Activated naive CD8-positive, alpha-beta T cell treated with anti-CD3 and anti-CD28 coated beads, Interleukin-2, amount 10 ng/mL, durations not matched to agents 7 days and 5 days (primary cell): ENCODE measurements at regions not wholly inside any gene's neighbourhood (a gene's known extent, or its start where the extent isn't known, plus 50 kb on each side); places are given as distances from the start of the nearest gene placed in this dataset.

Experiments
- ATAC-seq: fragments of 150-1000 bp; cut with Tn5 transposase; one replicate; pipeline ENCODE4 v1.10.0; 2021; ENCODE audit warnings: low read depth, moderate library complexity
- POLR2A ChIA-PET: fragments of 350-600 bp; sonication (Branson Sonifier 250); formaldehyde crosslinking; loops from one replicate; lab custom pipeline; 2021; ENCODE audit warnings: antibody characterized with exemption; lab: Charles Lee
- DNase-seq: peaks from one replicate; pipeline ENCODE4 v3.0.0; 2021
- H3K27ac Mint-ChIP-seq: one replicate; pipeline ENCODE4 v1.8.0; 2022; ENCODE audit warnings: mild to moderate bottlenecking, mixed read lengths
- H3K27me3 Mint-ChIP-seq: one replicate; pipeline ENCODE4 v1.8.0; 2022; ENCODE audit warnings: mild to moderate bottlenecking, moderate library complexity, mixed read lengths
- H3K36me3 Mint-ChIP-seq: one replicate; pipeline ENCODE4 v1.8.0; 2021; ENCODE audit warnings: mild to moderate bottlenecking, mixed read lengths
- H3K4me1 Mint-ChIP-seq: one replicate; pipeline ENCODE4 v1.8.0; 2021; ENCODE audit warnings: mixed read lengths
- H3K4me3 Mint-ChIP-seq: one replicate; pipeline ENCODE4 v1.8.0; 2022; ENCODE audit warnings: mild to moderate bottlenecking, moderate library complexity, mixed read lengths
- H3K9me3 Mint-ChIP-seq: one replicate; pipeline ENCODE4 v1.8.0; 2021; ENCODE audit warnings: mixed read lengths

DNA sequence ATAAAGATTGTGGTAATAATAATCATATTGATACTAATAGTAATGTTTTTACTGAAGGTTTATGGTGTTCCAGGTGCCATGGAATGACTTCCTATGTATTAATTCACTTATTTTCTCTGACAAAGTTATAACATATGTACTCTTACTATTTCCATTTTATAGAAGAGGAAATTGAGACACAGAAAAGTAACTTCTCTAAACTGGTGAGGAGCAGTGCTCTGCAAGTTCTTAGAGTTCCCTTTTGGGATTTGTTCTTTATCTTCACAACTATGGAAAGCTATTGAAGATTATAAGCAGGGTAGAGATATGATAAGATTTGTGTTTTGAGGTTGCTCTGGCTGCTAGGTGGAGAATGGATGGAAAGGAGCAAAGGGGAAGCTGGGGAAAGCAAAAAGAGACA lies 83.9 kb upstream of the OLFM4 start:
- Mint-ChIP-seq H3K27me3 (no peaks in the 10 kb centered on the region), H3K27ac (no peak overlapping the region), H3K36me3 (no peaks in the 10 kb centered on the region)

DNA sequence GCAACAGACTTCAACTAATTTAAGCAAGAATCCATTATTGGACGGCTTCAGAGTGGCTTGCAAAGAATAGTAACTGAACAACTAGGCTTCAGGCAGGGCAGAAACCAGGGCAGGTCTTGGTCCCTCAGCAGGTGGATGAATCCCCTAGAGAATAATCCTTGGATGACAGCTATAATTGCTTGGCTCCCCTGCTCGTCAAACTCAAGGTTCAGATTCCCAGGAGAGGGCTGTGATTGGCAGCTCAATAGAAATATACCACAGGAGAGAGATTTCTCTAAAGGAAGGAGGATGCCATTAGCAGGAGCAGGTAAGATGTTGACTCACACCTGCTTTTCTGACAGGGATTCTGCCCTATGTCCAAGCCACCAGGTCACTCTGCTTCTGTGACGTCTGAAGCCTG lies 89.6 kb upstream of the PCDH8 start:
- ATAC-seq (no peak), DNase-seq (no peak)
- H3K36me3 Mint-ChIP-seq = no peaks in the 10 kb centered on the region
- H3K27ac Mint-ChIP-seq = no peak overlapping the region
- H3K27me3 Mint-ChIP-seq = no peaks in the 10 kb centered on the region
- H3K4me1 Mint-ChIP-seq = no peaks in the 10 kb centered on the region
- no peak overlapping the region for H3K4me3 Mint-ChIP-seq
- POLR2A ChIA-PET = no interaction called here
- no peaks in the 10 kb centered on the region for H3K9me3 Mint-ChIP-seq

More for the DNA sequence above, 83.9 kb upstream of the OLFM4 start:
- H3K9me3 Mint-ChIP-seq = no peaks in the 10 kb centered on the region
- DNase-seq (no peak), ATAC-seq (no peak)
- H3K4me3 Mint-ChIP-seq = no peak overlapping the region
- H3K4me1 Mint-ChIP-seq = no peaks in the 10 kb centered on the region
- POLR2A ChIA-PET = no interaction called here

- POLR2A ChIA-PET = no interaction called here
- DNase-seq (no peak), ATAC-seq (no peak)
- Mint-ChIP-seq H3K4me1 (no peaks in the 10 kb centered on the region), H3K9me3 (no peaks in the 10 kb centered on the region), H3K4me3 (no peak overlapping the region), H3K36me3 (no peaks in the 10 kb centered on the region), H3K27me3 (no peaks in the 10 kb centered on the region), H3K27ac (no peak overlapping the region)
These were observed 88.4 kb upstream of the PCDH8 start for GRCh38 chr13:52936806-52937205.

DNA sequence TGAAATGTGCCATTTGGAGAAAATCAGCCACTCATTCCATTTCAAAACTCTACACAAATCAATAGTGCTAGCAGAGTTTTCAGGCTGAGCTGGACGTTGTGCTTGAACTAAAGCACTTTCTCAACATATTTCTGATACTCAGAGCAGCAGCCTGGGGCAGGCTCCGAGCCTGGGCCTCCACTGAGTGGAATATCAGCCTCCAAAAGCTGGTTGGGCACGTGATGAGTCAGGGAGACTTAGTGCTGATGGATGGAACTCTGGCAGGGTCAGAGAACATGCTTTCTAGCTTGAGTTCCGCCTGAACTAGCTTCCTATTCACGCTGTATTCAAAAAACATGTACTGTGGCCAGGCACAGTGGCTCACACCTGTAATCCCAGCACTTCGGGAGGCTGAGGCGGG lies 85.8 kb upstream of the PCDH8 start:
- POLR2A ChIA-PET = no interaction called here
- no peaks in the 10 kb centered on the region for H3K9me3 Mint-ChIP-seq
- no peak for DNase-seq
- no peak overlapping the region for H3K27ac Mint-ChIP-seq
- H3K36me3 Mint-ChIP-seq = no peaks in the 10 kb centered on the region
- no peak overlapping the region for H3K4me3 Mint-ChIP-seq
- ATAC-seq = no peak
- no peaks in the 10 kb centered on the region for H3K4me1 Mint-ChIP-seq
- no peaks in the 10 kb centered on the region for H3K27me3 Mint-ChIP-seq

- no peaks in the 10 kb centered on the region for H3K36me3 Mint-ChIP-seq
- POLR2A ChIA-PET = no interaction called here
- ATAC-seq = no peak
- DNase-seq = no peak
- H3K9me3 Mint-ChIP-seq = no peaks in the 10 kb centered on the region
- no peaks in the 10 kb centered on the region for H3K27me3 Mint-ChIP-seq
- H3K27ac Mint-ChIP-seq = no peak overlapping the region
- H3K4me1 Mint-ChIP-seq = no peaks in the 10 kb centered on the region
- H3K4me3 Mint-ChIP-seq = no peak overlapping the region
These were observed 85.2 kb upstream of the PCDH8 start for GRCh38 chr13:52933547-52934210.

DNA sequence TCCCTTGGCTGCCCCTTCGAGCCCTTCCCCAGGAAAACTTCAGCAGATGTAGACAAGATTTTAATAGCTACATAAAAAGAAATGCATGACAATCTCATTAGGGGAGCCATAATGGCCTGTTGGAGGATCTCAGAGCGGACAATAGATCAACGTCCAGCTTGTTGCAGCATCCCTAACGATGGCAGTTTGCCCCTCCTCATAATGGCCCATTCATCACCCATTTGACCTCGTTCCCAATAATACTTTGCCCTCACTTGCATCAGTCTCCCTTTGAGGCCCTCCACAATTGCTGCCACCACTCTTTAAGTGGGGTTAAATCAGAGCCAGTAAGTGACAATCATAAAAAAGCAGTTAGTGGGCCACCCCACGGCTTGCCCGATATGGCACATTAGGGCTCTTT lies 84.7 kb upstream of the PCDH8 start:
- DNase-seq = no peak
- Mint-ChIP-seq H3K4me3 (no peak overlapping the region), H3K27me3 (no peaks in the 10 kb centered on the region), H3K27ac (no peak overlapping the region), H3K4me1 (no peaks in the 10 kb centered on the region), H3K9me3 (no peaks in the 10 kb centered on the region), H3K36me3 (no peaks in the 10 kb centered on the region)
- no peak for ATAC-seq
- POLR2A ChIA-PET = no interaction called here

DNA sequence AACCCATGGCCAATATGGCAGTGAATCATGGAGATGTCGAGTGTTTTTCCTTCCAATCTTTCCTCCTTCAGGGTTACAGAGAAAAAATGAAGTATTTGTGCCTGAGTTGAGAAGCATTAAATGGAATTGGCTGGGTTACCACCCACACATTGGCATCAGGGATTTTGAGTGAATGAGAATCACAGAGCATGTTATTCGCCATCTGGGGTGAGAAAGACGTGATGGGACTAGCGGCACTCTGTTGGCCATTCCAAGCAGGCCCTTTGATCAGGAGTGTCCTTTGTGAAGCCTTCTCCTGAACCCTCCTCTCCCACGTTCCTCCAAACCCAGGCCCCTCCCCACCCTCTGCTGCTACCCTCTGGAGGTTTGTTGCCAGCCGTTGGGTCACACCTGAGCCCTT lies 84.2 kb upstream of the PCDH8 start:
- Mint-ChIP-seq H3K36me3 (no peaks in the 10 kb centered on the region), H3K4me1 (no peaks in the 10 kb centered on the region), H3K27ac (no peak overlapping the region), H3K9me3 (no peaks in the 10 kb centered on the region), H3K4me3 (no peak overlapping the region), H3K27me3 (no peaks in the 10 kb centered on the region)
- ATAC-seq (no peak), DNase-seq (no peak)
- POLR2A ChIA-PET = no interaction called here

DNA sequence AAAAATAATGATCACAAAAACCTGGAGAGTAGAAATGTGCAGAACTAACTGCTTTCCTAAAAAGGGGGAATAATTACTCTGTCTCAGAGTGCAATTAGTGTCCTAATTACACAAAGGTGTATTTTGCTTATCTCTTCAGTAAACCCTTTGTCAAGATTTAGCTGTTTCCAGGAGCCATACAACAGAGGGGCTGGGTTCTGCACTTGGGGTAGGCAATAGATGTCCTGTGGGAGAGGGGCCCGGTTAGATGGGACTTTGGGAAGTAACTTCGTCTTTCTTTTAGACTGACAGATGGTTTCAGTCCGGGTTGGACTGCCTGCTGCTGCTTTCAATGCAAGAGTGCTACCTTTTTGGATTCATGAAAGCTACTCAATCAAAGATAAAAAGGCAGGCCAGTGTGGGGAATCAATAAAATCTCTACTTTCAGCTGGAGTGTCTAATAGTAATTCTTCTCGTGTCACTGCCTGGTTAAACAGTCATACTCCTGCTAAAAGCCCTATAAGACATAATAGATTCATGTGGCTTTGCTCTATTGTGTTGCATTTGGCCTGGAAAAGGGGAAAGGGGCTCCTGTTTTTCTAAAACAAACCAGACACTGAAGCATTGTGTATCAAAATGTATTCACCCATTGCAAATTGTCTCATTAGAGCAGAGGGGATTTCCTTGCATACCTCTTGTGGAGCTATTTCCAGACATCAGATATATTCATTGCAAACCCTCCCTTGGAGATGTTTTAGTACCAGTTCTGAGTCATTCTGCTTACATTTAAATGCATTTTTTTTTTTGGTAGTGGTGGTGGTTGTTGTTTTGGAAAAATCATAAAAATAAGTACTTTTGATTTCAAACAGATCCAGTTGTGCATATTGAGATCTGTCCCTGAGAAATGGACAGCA lies 83.3 kb upstream of the PCDH8 start:
- H3K4me3 Mint-ChIP-seq = no peak overlapping the region
- no peaks in the 10 kb centered on the region for H3K36me3 Mint-ChIP-seq
- H3K9me3 Mint-ChIP-seq = no peaks in the 10 kb centered on the region
- ATAC-seq (no peak), DNase-seq (no peak)
- H3K4me1 Mint-ChIP-seq = no peaks in the 10 kb centered on the region
- POLR2A ChIA-PET = no interaction called here
- peaks cover 2% of the 10 kb centered on the region for H3K27me3 Mint-ChIP-seq
- no peak overlapping the region for H3K27ac Mint-ChIP-seq

GRCh38 chr13:52931131-52931530 lies 82.7 kb upstream of the PCDH8 start:
- DNase-seq = no peak
- H3K9me3 Mint-ChIP-seq = no peaks in the 10 kb centered on the region
- POLR2A ChIA-PET = no interaction called here
- H3K27me3 Mint-ChIP-seq = peaks cover 2% of the 10 kb centered on the region
- no peak overlapping the region for H3K27ac Mint-ChIP-seq
- no peak for ATAC-seq
- H3K4me3 Mint-ChIP-seq = no peak overlapping the region
- no peaks in the 10 kb centered on the region for H3K36me3 Mint-ChIP-seq
- no peaks in the 10 kb centered on the region for H3K4me1 Mint-ChIP-seq

- peaks cover 2% of the 10 kb centered on the region for H3K27me3 Mint-ChIP-seq
- H3K9me3 Mint-ChIP-seq = no peaks in the 10 kb centered on the region
- no peak overlapping the region for H3K4me3 Mint-ChIP-seq
- DNase-seq (no peak), ATAC-seq (no peak)
- no peaks in the 10 kb centered on the region for H3K4me1 Mint-ChIP-seq
- POLR2A ChIA-PET = no interaction called here
- H3K27ac Mint-ChIP-seq = no peak overlapping the region
- no peaks in the 10 kb centered on the region for H3K36me3 Mint-ChIP-seq
These were observed 81.4 kb upstream of the PCDH8 start for GRCh38 chr13:52929846-52930245.

DNA sequence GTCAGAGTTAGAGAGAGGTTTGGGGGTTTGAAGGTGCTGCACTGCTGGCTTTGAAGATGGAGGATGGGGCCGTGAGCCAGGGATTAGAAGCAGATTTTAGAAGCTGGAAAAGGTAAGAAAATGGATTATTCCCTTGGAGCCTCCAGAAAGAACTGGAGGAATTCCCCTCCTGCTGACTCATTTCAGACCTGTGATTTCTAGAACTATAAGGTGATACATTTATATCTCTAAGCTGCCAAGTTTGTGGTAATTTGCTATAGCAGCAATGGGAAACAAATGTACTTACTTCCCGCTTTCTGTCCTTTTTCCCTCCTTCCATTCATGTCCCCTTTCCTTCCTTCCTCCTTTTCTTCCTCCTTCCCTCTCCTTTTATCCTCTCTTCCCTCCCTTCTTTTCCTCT lies 78.5 kb upstream of the PCDH8 start:
- no peaks in the 10 kb centered on the region for H3K4me1 Mint-ChIP-seq
- H3K36me3 Mint-ChIP-seq = no peaks in the 10 kb centered on the region
- no peak overlapping the region for H3K4me3 Mint-ChIP-seq
- DNase-seq = no peak
- no peak overlapping the region for H3K27ac Mint-ChIP-seq
- H3K27me3 Mint-ChIP-seq = peaks cover 2% of the 10 kb centered on the region
- no peak for ATAC-seq
- POLR2A ChIA-PET = no interaction called here
- H3K9me3 Mint-ChIP-seq = no peaks in the 10 kb centered on the region

DNA sequence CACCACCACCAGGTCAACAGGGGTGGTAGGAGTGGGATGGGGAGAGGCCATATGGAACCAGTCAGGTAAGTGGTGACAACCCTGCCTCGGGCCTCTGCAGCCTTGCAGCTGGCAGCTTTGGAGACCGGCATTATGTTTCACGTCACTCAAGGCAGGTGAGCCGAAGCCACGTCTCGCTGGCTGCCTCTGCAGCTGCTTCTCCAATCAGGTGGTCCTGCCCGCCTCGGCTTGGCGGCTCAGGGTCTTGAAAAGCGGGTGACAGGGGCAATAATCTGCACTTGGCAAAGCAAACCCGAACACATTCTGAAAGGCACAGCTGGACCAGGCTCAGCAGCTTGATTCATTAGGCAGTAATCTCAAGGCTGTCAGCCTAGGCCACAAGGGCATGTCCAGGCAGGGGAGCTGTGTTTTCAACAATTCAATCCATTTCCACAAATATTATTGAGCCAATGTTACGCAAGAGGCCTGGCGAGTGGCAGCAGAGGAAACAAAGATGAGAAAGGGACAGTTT lies 77.4 kb upstream of the PCDH8 start:
- no peak overlapping the region for H3K27ac Mint-ChIP-seq

DNA sequence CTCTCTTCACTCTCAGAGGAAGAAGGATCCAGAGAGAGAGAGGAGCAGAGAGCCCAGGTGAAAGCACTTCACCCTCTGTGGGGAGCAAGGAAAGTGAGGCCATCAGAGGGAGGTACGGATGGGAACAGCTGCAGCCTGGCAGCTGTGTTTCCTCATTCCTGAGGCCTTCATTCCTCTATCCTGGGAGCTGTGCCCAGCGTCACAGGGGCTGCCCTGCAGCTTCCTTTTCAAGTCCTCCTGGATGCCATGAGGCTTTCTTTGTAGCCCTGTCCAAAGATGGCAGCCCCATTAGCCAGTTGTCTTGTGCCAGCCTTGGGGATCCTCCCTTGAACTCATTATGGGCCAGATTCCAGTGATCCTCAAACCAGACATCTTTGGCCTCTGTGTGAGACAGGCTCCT lies 76.8 kb upstream of the PCDH8 start:
- DNase-seq = no peak
- H3K4me1 Mint-ChIP-seq = no peaks in the 10 kb centered on the region
- H3K27ac Mint-ChIP-seq = no peak overlapping the region
- no peaks in the 10 kb centered on the region for H3K9me3 Mint-ChIP-seq
- no peak for ATAC-seq
- H3K36me3 Mint-ChIP-seq = no peaks in the 10 kb centered on the region
- H3K27me3 Mint-ChIP-seq = peaks cover 2% of the 10 kb centered on the region
- H3K4me3 Mint-ChIP-seq = no peak overlapping the region
- POLR2A ChIA-PET = no interaction called here

More for the DNA sequence above, 77.4 kb upstream of the PCDH8 start:
- ATAC-seq = no peak
- H3K27me3 Mint-ChIP-seq = peaks cover 2% of the 10 kb centered on the region
- H3K4me1 Mint-ChIP-seq = no peaks in the 10 kb centered on the region
- POLR2A ChIA-PET = no interaction called here
- no peaks in the 10 kb centered on the region for H3K9me3 Mint-ChIP-seq
- no peak for DNase-seq
- no peaks in the 10 kb centered on the region for H3K36me3 Mint-ChIP-seq
- no peak overlapping the region for H3K4me3 Mint-ChIP-seq
